Prostate gland (tissue), 2 donors: ENCODE measurements at regions not wholly inside any gene's neighbourhood (a gene's known extent, or its start where the extent isn't known, plus 50 kb on each side); places are given as distances from the start of the nearest gene placed in this dataset.

Experiments used
- CTCF ChIP-seq, 4 experiments: fragments of 200-600 bp in 2 of 4; fragments of 450-650 bp in 2 of 4; sonication (generic) in 2 of 4; IDR thresholded peaks; 1 replicate in 3 of 4; 2 replicates in 1 of 4; pipeline ENCODE4 v1.5.1; 2016 to 2019; ENCODE audit warnings: antibody characterized with exemption in 4 of 4, mild to moderate bottlenecking in 2 of 4, moderate library complexity in 2 of 4
- POLR2A ChIP-seq: fragments of 450-650 bp; IDR thresholded peaks from one replicate; pipeline ENCODE4 v1.6.1; 2016; ENCODE audit warnings: antibody characterized with exemption, mild to moderate bottlenecking
- POLR2AphosphoS5 ChIP-seq: sonication (generic); formaldehyde crosslinking; IDR thresholded peaks from one replicate; pipeline ENCODE4 v1.6.1; 2017; ENCODE audit warnings: antibody characterized with exemption

GRCh38 chr3:89974903-89975519 is 867.6 kb downstream of the EPHA3 start:
- TF ChIP-seq CTCF (IDR thresholded peaks at IDR 0.05), result no peak
- TF ChIP-seq POLR2AphosphoS5, result no peak
- TF ChIP-seq POLR2A, result no peak
